Neural cell (in vitro differentiated cells): ENCODE measurements at regions not wholly inside any gene's neighbourhood (a gene's known extent, or its start where the extent isn't known, plus 50 kb on each side); places are given as distances from the start of the nearest gene placed in this dataset.

Experiments used
- H2AFZ ChIP-seq: fragments of 200-600, 300-800 bp; sonication (generic), shearing (Covaris generic); 2 replicates; pipeline ENCODE4 v1.6.0; 2014; ENCODE audit warnings: low read depth, mild to moderate bottlenecking, antibody characterized with exemption, low read length, moderate library complexity
- H3F3A ChIP-seq: fragments of 200-600 bp; shearing (Covaris generic); 2 replicates; pipeline ENCODE4 v1.6.1; 2016; ENCODE audit warnings: mild to moderate bottlenecking, moderate library complexity, mixed read lengths, antibody characterized with exemption, low read length; ENCODE audit not compliant: insufficient read depth, poor library complexity, severe bottlenecking
- H3K27ac ChIP-seq: fragments of 200-600, 300-800 bp; sonication (generic), shearing (Covaris generic); 2 replicates; pipeline ENCODE4 v1.5.1; 2014; ENCODE audit warnings: mild to moderate bottlenecking, low read length, moderate library complexity
- H3K27me3 ChIP-seq: fragments of 300-800, 200-600 bp; sonication (generic), shearing (Covaris generic); 2 replicates; pipeline ENCODE4 v1.6.0; 2014; ENCODE audit warnings: mild to moderate bottlenecking, low read depth, low read length, moderate library complexity; ENCODE audit not compliant: insufficient read depth
- H3K36me3 ChIP-seq: fragments of 300-800, 200-600 bp; sonication (generic), shearing (Covaris generic); 2 replicates; pipeline ENCODE4 v1.5.1; 2014; ENCODE audit warnings: mild to moderate bottlenecking, antibody characterized with exemption, low read length, moderate library complexity; ENCODE audit not compliant: insufficient read depth
- H3K4me2 ChIP-seq: fragments of 300-800, 200-600 bp; sonication (generic), shearing (Covaris generic); 2 replicates; pipeline ENCODE4 v1.6.0; 2014; ENCODE audit warnings: mild to moderate bottlenecking, low read length
- H3K4me3 ChIP-seq: fragments of 300-800, 200-600 bp; sonication (generic), shearing (Covaris generic); 2 replicates; pipeline ENCODE4 v1.5.1; 2014; ENCODE audit warnings: mild to moderate bottlenecking, low read length, moderate library complexity
- H3K79me2 ChIP-seq: fragments of 200-600 bp; shearing (Covaris generic); replicated peaks from 2 replicates; pipeline ENCODE4 v1.6.0; 2014; ENCODE audit warnings: mild to moderate bottlenecking, low read length, moderate library complexity; ENCODE audit not compliant: insufficient read depth
- H3K9ac ChIP-seq: fragments of 300-800, 200-600 bp; sonication (generic), shearing (Covaris generic); 2 replicates; pipeline ENCODE4 v1.6.1; 2016; ENCODE audit warnings: mild to moderate bottlenecking, low read length, mixed read lengths
- H3K9me2 ChIP-seq: fragments of 200-600 bp; shearing (Covaris generic); 2 replicates; pipeline ENCODE4 v1.6.1; 2016; ENCODE audit warnings: mild to moderate bottlenecking, low read length, mixed read lengths; ENCODE audit not compliant: insufficient read depth
- H3K9me3 ChIP-seq: fragments of 200-600, 300-800 bp; sonication (generic), shearing (Covaris generic); 2 replicates; pipeline ENCODE4 v1.6.1; 2016; ENCODE audit warnings: mild to moderate bottlenecking, mixed run types, low read length, moderate library complexity, mixed read lengths
- H4K20me1 ChIP-seq: fragments of 200-600 bp; shearing (Covaris generic); 2 replicates; pipeline ENCODE4 v1.6.1; 2016; ENCODE audit warnings: mild to moderate bottlenecking, mixed run types; ENCODE audit not compliant: insufficient read depth
- EP300 ChIP-seq: fragments of 450-650 bp; conservative IDR thresholded peaks from 2 replicates; pipeline ENCODE4 v1.6.1; 2014; ENCODE audit warnings: antibody characterized with exemption, mild to moderate bottlenecking, moderate library complexity; ENCODE audit not compliant: poor library complexity, severe bottlenecking
- EZH2 ChIP-seq: fragments of 200-600, 300-800 bp; shearing (Covaris generic), sonication (generic); IDR thresholded peaks from 2 replicates; pipeline ENCODE4 v1.6.1; 2014; ENCODE audit warnings: antibody characterized with exemption, low read length, borderline replicate concordance, mild to moderate bottlenecking; ENCODE audit not compliant: insufficient read depth, poor library complexity, severe bottlenecking
- MXI1 ChIP-seq: fragments of 450-650 bp; conservative IDR thresholded peaks from 2 replicates; pipeline ENCODE4 v1.6.1; 2014; ENCODE audit warnings: antibody characterized with exemption, mild to moderate bottlenecking; ENCODE audit not compliant: poor library complexity, severe bottlenecking
- POLR2AphosphoS5 ChIP-seq: IDR thresholded peaks from 2 replicates; pipeline ENCODE4 v1.6.1; 2012
- RAD21 ChIP-seq: fragments of 450-650 bp; conservative IDR thresholded peaks from 2 replicates; pipeline ENCODE4 v1.6.1; 2014; ENCODE audit warnings: antibody characterized with exemption, mild to moderate bottlenecking, moderate library complexity
- SMC3 ChIP-seq: fragments of 450-650 bp; conservative IDR thresholded peaks from 2 replicates; pipeline ENCODE4 v1.6.1; 2014; ENCODE audit warnings: antibody characterized with exemption, mild to moderate bottlenecking, moderate library complexity; ENCODE audit not compliant: poor library complexity
- TAF1 ChIP-seq: IDR thresholded peaks from 2 replicates; pipeline ENCODE4 v1.6.1; 2012; ENCODE audit warnings: low read depth
- TF ChIP-seq, protein P1 (sequence below): fragments of 450-650 bp; IDR thresholded peaks from 2 replicates; pipeline ENCODE4 v1.5.1; 2014; ENCODE audit warnings: antibody characterized with exemption, mild to moderate bottlenecking, moderate library complexity; ENCODE audit not compliant: poor library complexity, severe bottlenecking
- TF ChIP-seq, protein P2 (sequence below): IDR thresholded peaks from 2 replicates; pipeline ENCODE4 v1.6.1; 2012; ENCODE audit warnings: borderline replicate concordance

DNA sequence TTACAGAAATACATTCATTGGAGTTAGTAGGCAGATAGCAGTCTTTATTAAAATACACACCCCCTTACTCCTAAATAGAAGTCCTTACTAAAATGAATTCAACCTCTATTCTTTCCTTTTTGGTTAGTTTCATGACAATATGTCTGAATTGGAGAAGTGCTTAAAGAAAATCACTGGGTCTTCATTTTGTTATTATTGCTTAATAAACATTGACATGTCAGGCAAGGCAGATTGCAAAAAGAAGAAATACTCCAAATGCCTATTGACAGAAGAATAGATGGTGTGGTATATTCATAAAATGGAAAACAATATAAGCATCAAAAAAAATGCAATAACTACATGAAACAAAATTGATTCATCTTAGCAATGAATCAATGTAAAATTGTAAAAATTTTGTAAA is 135.5 kb downstream of the TMEM26 start:
- H3K4me2 ChIP-seq, result no peak overlapping the region
- H3K9me3 ChIP-seq, result no peaks in the 10 kb centered on the region
- no peak overlapping the region for H3K27ac ChIP-seq
- no peaks in the 10 kb centered on the region for H4K20me1 ChIP-seq
- H3K36me3 ChIP-seq, result no peaks in the 10 kb centered on the region
- no peak overlapping the region for H3K4me3 ChIP-seq
- H2AFZ ChIP-seq, result no peak overlapping the region
- no peaks in the 10 kb centered on the region for H3K27me3 ChIP-seq
- H3K9me2 ChIP-seq, result no peaks in the 10 kb centered on the region
- TF ChIP-seq EP300 (no peak), MXI1 (no peak), EZH2 (no peak), POLR2AphosphoS5 (no peak), RAD21 (no peak), SMC3 (no peak), TAF1 (no peak)
- TF ChIP-seq, protein P1, sequence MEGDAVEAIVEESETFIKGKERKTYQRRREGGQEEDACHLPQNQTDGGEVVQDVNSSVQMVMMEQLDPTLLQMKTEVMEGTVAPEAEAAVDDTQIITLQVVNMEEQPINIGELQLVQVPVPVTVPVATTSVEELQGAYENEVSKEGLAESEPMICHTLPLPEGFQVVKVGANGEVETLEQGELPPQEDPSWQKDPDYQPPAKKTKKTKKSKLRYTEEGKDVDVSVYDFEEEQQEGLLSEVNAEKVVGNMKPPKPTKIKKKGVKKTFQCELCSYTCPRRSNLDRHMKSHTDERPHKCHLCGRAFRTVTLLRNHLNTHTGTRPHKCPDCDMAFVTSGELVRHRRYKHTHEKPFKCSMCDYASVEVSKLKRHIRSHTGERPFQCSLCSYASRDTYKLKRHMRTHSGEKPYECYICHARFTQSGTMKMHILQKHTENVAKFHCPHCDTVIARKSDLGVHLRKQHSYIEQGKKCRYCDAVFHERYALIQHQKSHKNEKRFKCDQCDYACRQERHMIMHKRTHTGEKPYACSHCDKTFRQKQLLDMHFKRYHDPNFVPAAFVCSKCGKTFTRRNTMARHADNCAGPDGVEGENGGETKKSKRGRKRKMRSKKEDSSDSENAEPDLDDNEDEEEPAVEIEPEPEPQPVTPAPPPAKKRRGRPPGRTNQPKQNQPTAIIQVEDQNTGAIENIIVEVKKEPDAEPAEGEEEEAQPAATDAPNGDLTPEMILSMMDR, result no peak
- TF ChIP-seq, protein P2, sequence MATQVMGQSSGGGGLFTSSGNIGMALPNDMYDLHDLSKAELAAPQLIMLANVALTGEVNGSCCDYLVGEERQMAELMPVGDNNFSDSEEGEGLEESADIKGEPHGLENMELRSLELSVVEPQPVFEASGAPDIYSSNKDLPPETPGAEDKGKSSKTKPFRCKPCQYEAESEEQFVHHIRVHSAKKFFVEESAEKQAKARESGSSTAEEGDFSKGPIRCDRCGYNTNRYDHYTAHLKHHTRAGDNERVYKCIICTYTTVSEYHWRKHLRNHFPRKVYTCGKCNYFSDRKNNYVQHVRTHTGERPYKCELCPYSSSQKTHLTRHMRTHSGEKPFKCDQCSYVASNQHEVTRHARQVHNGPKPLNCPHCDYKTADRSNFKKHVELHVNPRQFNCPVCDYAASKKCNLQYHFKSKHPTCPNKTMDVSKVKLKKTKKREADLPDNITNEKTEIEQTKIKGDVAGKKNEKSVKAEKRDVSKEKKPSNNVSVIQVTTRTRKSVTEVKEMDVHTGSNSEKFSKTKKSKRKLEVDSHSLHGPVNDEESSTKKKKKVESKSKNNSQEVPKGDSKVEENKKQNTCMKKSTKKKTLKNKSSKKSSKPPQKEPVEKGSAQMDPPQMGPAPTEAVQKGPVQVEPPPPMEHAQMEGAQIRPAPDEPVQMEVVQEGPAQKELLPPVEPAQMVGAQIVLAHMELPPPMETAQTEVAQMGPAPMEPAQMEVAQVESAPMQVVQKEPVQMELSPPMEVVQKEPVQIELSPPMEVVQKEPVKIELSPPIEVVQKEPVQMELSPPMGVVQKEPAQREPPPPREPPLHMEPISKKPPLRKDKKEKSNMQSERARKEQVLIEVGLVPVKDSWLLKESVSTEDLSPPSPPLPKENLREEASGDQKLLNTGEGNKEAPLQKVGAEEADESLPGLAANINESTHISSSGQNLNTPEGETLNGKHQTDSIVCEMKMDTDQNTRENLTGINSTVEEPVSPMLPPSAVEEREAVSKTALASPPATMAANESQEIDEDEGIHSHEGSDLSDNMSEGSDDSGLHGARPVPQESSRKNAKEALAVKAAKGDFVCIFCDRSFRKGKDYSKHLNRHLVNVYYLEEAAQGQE, result no peak
- no peaks in the 10 kb centered on the region for H3K79me2 ChIP-seq
- no peak overlapping the region for H3K9ac ChIP-seq
- H3F3A ChIP-seq, result no peaks in the 10 kb centered on the region

DNA sequence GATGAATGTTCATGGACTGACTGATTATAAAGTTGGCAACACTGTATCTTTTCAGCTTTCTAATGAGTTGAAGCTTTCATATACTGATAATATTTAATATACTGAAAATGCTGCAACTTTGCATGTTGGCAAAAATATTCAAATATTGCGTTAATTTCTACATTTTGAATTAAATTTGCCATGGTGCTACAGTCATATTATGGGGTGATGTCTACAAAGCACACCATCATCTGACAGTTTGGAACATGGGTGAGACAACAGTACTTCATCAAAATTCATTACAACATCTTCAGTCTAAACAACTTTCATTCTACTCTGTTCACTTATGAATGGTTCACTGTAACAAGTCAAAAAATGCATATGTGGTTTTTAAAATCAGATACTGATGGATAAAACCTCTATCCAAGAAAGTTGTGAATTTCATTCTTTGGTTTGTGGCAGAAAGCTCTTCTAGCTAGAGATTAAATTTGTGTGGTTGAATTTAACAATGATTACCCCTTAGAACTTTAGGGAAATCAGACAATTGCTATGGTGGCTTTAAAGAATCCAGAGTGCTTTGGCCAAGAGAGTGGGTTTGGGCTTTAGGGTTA is 136.4 kb downstream of the TMEM26 start:
- H3K79me2 ChIP-seq, result no peaks in the 10 kb centered on the region
- H3K36me3 ChIP-seq, result no peaks in the 10 kb centered on the region
- no peaks in the 10 kb centered on the region for H4K20me1 ChIP-seq
- no peaks in the 10 kb centered on the region for H3F3A ChIP-seq
- H2AFZ ChIP-seq, result no peak overlapping the region
- H3K4me2 ChIP-seq, result no peak overlapping the region
- H3K27me3 ChIP-seq, result no peaks in the 10 kb centered on the region
- no peak overlapping the region for H3K27ac ChIP-seq
- no peak for TF ChIP-seq TAF1
- no peak for TF ChIP-seq SMC3
- no peak for TF ChIP-seq EP300
- TF ChIP-seq EZH2, result no peak
- TF ChIP-seq, protein P2, result no peak
- H3K9me3 ChIP-seq, result no peaks in the 10 kb centered on the region
- no peak overlapping the region for H3K4me3 ChIP-seq
- no peak overlapping the region for H3K9ac ChIP-seq
- no peaks in the 10 kb centered on the region for H3K9me2 ChIP-seq
